ENCODE measurements at regions not wholly inside any gene's neighbourhood (a gene's known extent, or its start where the extent isn't known, plus 50 kb on each side); places are given as distances from the start of the nearest gene placed in this dataset.

GRCh38 chr12:85523197-85523596, 243.2 kb downstream of the ALX1 start:
- no peak for TF ChIP-seq LEF1 (IDR thresholded peaks at IDR 0.05; ENCODE audit: borderline replicate concordance)
- no peak for TF ChIP-seq SP1 (IDR thresholded peaks at IDR 0.05)
- CTCF ChIA-PET: no interaction called here
- DNase-seq (ENCODE audit: extremely low spot score): no peak
- POLR2A ChIA-PET: no interaction called here

GRCh38 chr12:85527192-85527591, 247.2 kb downstream of the ALX1 start:
- ChIA-PET CTCF (no interaction called here), POLR2A (no interaction called here)
- DNase-seq (ENCODE audit: extremely low spot score): no peak
- no peak for TF ChIP-seq BHLHE40 (IDR thresholded peaks at IDR 0.05; ENCODE audit: borderline replicate concordance)
- no peak for TF ChIP-seq FOXA1 (IDR thresholded peaks at IDR 0.05)
- no peak for TF ChIP-seq CTBP1 (IDR thresholded peaks at IDR 0.05; ENCODE audit: borderline replicate concordance)
- TF ChIP-seq SUZ12 (IDR thresholded peaks at IDR 0.05): no peak
- no peak for TF ChIP-seq TARDBP (IDR thresholded peaks at IDR 0.05)
- TF ChIP-seq NFRKB (IDR thresholded peaks at IDR 0.05): no peak
- TF ChIP-seq ARNT (IDR thresholded peaks at IDR 0.05): no peak
- no peak for TF ChIP-seq ELF4 (IDR thresholded peaks at IDR 0.05)
- TF ChIP-seq PKNOX1 (IDR thresholded peaks at IDR 0.05): no peak
- no peak for TF ChIP-seq LEF1 (IDR thresholded peaks at IDR 0.05; ENCODE audit: borderline replicate concordance)
- no peak for TF ChIP-seq SP1 (IDR thresholded peaks at IDR 0.05)
- TF ChIP-seq FOXK2 (IDR thresholded peaks at IDR 0.05): no peak
- no peak for TF ChIP-seq HDGF (IDR thresholded peaks at IDR 0.05; ENCODE audit: borderline replicate concordance)
- TF ChIP-seq L3MBTL2 (conservative IDR thresholded peaks at IDR 0.05): no peak
- no peak for TF ChIP-seq FOXM1 (IDR thresholded peaks at IDR 0.05; ENCODE audit: borderline replicate concordance)
- no peak for TF ChIP-seq ZNF384 (IDR thresholded peaks at IDR 0.05)

- POLR2A ChIA-PET: no interaction called here
Observed at GRCh38 chr12:85529896-85530295, 249.9 kb downstream of the ALX1 start.

GRCh38 chr12:85530456-85530855, 250.4 kb downstream of the ALX1 start:
- TF ChIP-seq CTBP1 (IDR thresholded peaks at IDR 0.05; ENCODE audit: borderline replicate concordance) (no peak), BHLHE40 (IDR thresholded peaks at IDR 0.05; ENCODE audit: borderline replicate concordance) (no peak), ELF4 (IDR thresholded peaks at IDR 0.05) (no peak), SUZ12 (IDR thresholded peaks at IDR 0.05) (no peak), FOXA1 (IDR thresholded peaks at IDR 0.05) (no peak), FOXM1 (IDR thresholded peaks at IDR 0.05; ENCODE audit: borderline replicate concordance) (no peak), ARNT (IDR thresholded peaks at IDR 0.05) (no peak), TARDBP (IDR thresholded peaks at IDR 0.05) (no peak), SP1 (IDR thresholded peaks at IDR 0.05) (no peak), PKNOX1 (IDR thresholded peaks at IDR 0.05) (no peak), FOXK2 (IDR thresholded peaks at IDR 0.05) (no peak), ZNF384 (IDR thresholded peaks at IDR 0.05) (no peak), LEF1 (IDR thresholded peaks at IDR 0.05; ENCODE audit: borderline replicate concordance) (no peak), NFRKB (IDR thresholded peaks at IDR 0.05) (no peak), L3MBTL2 (conservative IDR thresholded peaks at IDR 0.05) (no peak), HDGF (IDR thresholded peaks at IDR 0.05; ENCODE audit: borderline replicate concordance) (no peak)
- POLR2A ChIA-PET: no interaction called here
- DNase-seq (ENCODE audit: extremely low spot score): no peak
- CTCF ChIA-PET: no interaction called here

More at GRCh38 chr12:85529896-85530295, 249.9 kb downstream of the ALX1 start:
- CTCF ChIA-PET: no interaction called here
- DNase-seq (ENCODE audit: extremely low spot score): no peak
- TF ChIP-seq PKNOX1 (IDR thresholded peaks at IDR 0.05): no peak
- no peak for TF ChIP-seq L3MBTL2 (conservative IDR thresholded peaks at IDR 0.05)
- no peak for TF ChIP-seq HDGF (IDR thresholded peaks at IDR 0.05; ENCODE audit: borderline replicate concordance)
- no peak for TF ChIP-seq NFRKB (IDR thresholded peaks at IDR 0.05)
- no peak for TF ChIP-seq CTBP1 (IDR thresholded peaks at IDR 0.05; ENCODE audit: borderline replicate concordance)
- TF ChIP-seq FOXM1 (IDR thresholded peaks at IDR 0.05; ENCODE audit: borderline replicate concordance): no peak
- no peak for TF ChIP-seq ZNF384 (IDR thresholded peaks at IDR 0.05)
- TF ChIP-seq FOXA1 (IDR thresholded peaks at IDR 0.05): no peak
- TF ChIP-seq BHLHE40 (IDR thresholded peaks at IDR 0.05; ENCODE audit: borderline replicate concordance): no peak
- TF ChIP-seq SP1 (IDR thresholded peaks at IDR 0.05): no peak
- TF ChIP-seq ARNT (IDR thresholded peaks at IDR 0.05): no peak
- TF ChIP-seq ELF4 (IDR thresholded peaks at IDR 0.05): no peak
- no peak for TF ChIP-seq TARDBP (IDR thresholded peaks at IDR 0.05)
- no peak for TF ChIP-seq LEF1 (IDR thresholded peaks at IDR 0.05; ENCODE audit: borderline replicate concordance)
- no peak for TF ChIP-seq FOXK2 (IDR thresholded peaks at IDR 0.05)
- TF ChIP-seq SUZ12 (IDR thresholded peaks at IDR 0.05): no peak

- CTCF ChIA-PET: no interaction called here
- POLR2A ChIA-PET: no interaction called here
- TF ChIP-seq NFRKB (IDR thresholded peaks at IDR 0.05): no peak
- no peak for TF ChIP-seq ZNF384 (IDR thresholded peaks at IDR 0.05)
- no peak for TF ChIP-seq FOXA1 (IDR thresholded peaks at IDR 0.05)
- TF ChIP-seq HDGF (IDR thresholded peaks at IDR 0.05; ENCODE audit: borderline replicate concordance): no peak
- no peak for TF ChIP-seq LEF1 (IDR thresholded peaks at IDR 0.05; ENCODE audit: borderline replicate concordance)
- no peak for TF ChIP-seq ARNT (IDR thresholded peaks at IDR 0.05)
- TF ChIP-seq FOXK2 (IDR thresholded peaks at IDR 0.05): no peak
- TF ChIP-seq FOXM1 (IDR thresholded peaks at IDR 0.05; ENCODE audit: borderline replicate concordance): no peak
- TF ChIP-seq PKNOX1 (IDR thresholded peaks at IDR 0.05): no peak
- TF ChIP-seq SUZ12 (IDR thresholded peaks at IDR 0.05): no peak
- no peak for TF ChIP-seq BHLHE40 (IDR thresholded peaks at IDR 0.05; ENCODE audit: borderline replicate concordance)
- TF ChIP-seq CTBP1 (IDR thresholded peaks at IDR 0.05; ENCODE audit: borderline replicate concordance): no peak
- TF ChIP-seq L3MBTL2 (conservative IDR thresholded peaks at IDR 0.05): no peak
- TF ChIP-seq SP1 (IDR thresholded peaks at IDR 0.05): no peak
- no peak for TF ChIP-seq ELF4 (IDR thresholded peaks at IDR 0.05)
- no peak for TF ChIP-seq TARDBP (IDR thresholded peaks at IDR 0.05)
- DNase-seq (ENCODE audit: extremely low spot score): no peak
Observed at GRCh38 chr12:85531341-85531740, 251.3 kb downstream of the ALX1 start.
